ENCODE measurements at regions not wholly inside any gene's neighbourhood (a gene's known extent, or its start where the extent isn't known, plus 50 kb on each side); places are given as distances from the start of the nearest gene placed in this dataset.

- TF ChIP-seq, protein P1, sequence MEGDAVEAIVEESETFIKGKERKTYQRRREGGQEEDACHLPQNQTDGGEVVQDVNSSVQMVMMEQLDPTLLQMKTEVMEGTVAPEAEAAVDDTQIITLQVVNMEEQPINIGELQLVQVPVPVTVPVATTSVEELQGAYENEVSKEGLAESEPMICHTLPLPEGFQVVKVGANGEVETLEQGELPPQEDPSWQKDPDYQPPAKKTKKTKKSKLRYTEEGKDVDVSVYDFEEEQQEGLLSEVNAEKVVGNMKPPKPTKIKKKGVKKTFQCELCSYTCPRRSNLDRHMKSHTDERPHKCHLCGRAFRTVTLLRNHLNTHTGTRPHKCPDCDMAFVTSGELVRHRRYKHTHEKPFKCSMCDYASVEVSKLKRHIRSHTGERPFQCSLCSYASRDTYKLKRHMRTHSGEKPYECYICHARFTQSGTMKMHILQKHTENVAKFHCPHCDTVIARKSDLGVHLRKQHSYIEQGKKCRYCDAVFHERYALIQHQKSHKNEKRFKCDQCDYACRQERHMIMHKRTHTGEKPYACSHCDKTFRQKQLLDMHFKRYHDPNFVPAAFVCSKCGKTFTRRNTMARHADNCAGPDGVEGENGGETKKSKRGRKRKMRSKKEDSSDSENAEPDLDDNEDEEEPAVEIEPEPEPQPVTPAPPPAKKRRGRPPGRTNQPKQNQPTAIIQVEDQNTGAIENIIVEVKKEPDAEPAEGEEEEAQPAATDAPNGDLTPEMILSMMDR (conservative IDR thresholded peaks at IDR 0.05; ENCODE audit: low read depth, low read length): no peak
- no peak for TF ChIP-seq EZH2 (IDR thresholded peaks at IDR 0.05; ENCODE audit: borderline replicate concordance, low read depth, low read length, poor library complexity, severe bottlenecking)
Observed at GRCh38 chr1:60577029-60577428, 503.5 kb upstream of the C1orf87 start.

Measured in A673 (cell line).